Suprapubic skin (tissue), 3 donors: ENCODE measurements at regions not wholly inside any gene's neighbourhood (a gene's known extent, or its start where the extent isn't known, plus 50 kb on each side); places are given as distances from the start of the nearest gene placed in this dataset.

Source experiments
- EP300 ChIP-seq: sonication (generic); formaldehyde crosslinking; IDR thresholded peaks from one replicate; pipeline ENCODE4 v1.6.1; 2017; ENCODE audit warnings: antibody characterized with exemption
- POLR2A ChIP-seq, 2 donors: fragments of 450-650 bp; IDR thresholded peaks; one replicate each; pipeline ENCODE4 v1.6.1; 2017; ENCODE audit warnings: antibody characterized with exemption in 2 of 2, mild to moderate bottlenecking in 2 of 2, moderate library complexity in 2 of 2
- TF ChIP-seq, protein P1 (sequence below), 2 donors: fragments of 200-600 bp in 1 of 2; fragments of 450-650 bp in 1 of 2; sonication (generic) in 1 of 2; IDR thresholded peaks; one replicate each; pipeline ENCODE4 v1.5.1; 2016 to 2019; ENCODE audit warnings: antibody characterized with exemption in 2 of 2, mild to moderate bottlenecking in 1 of 2, moderate library complexity in 1 of 2

DNA sequence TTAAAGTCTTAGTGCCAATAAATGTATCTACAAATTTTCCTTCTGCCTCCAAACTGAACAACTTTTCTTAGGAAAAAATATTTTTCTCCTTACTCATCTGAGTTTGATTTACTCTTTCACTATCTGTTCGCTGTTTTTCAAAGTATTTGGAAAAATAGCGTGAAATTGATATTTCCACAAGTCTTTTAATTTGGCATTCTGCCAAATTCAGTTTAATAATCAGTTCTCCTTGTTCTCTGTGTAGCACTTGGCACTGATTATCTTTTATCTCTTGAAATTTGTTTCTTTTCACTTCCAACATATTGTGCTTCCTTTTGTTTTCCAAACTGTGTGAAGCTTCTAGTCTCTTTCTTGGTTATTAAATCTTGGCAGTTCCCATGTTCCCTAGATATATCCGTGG is 559.8 kb downstream of the RPL10L start:
- TF ChIP-seq, protein P1, sequence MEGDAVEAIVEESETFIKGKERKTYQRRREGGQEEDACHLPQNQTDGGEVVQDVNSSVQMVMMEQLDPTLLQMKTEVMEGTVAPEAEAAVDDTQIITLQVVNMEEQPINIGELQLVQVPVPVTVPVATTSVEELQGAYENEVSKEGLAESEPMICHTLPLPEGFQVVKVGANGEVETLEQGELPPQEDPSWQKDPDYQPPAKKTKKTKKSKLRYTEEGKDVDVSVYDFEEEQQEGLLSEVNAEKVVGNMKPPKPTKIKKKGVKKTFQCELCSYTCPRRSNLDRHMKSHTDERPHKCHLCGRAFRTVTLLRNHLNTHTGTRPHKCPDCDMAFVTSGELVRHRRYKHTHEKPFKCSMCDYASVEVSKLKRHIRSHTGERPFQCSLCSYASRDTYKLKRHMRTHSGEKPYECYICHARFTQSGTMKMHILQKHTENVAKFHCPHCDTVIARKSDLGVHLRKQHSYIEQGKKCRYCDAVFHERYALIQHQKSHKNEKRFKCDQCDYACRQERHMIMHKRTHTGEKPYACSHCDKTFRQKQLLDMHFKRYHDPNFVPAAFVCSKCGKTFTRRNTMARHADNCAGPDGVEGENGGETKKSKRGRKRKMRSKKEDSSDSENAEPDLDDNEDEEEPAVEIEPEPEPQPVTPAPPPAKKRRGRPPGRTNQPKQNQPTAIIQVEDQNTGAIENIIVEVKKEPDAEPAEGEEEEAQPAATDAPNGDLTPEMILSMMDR (IDR thresholded peaks at IDR 0.05) = no peak
- TF ChIP-seq EP300 (no peak), POLR2A (IDR thresholded peaks at IDR 0.05) (no peak)
